SK-N-SH treated with all-trans-retinoic acid at 6 μM for 48 hours (cell line): ENCODE measurements at regions not wholly inside any gene's neighbourhood (a gene's known extent, or its start where the extent isn't known, plus 50 kb on each side); places are given as distances from the start of the nearest gene placed in this dataset.

Experiments used
- ATAC-seq: fragments of 200-7000 bp; cut with Tn5 transposase; 3 replicates; pipeline ENCODE4 v1.9.1; 2020; ENCODE audit warnings: mild to moderate bottlenecking, moderate library complexity
- ARNTL ChIP-seq: fragments of 450-650 bp; formaldehyde crosslinking; IDR thresholded peaks from 2 replicates; pipeline ENCODE4 v1.5.0; 2020; ENCODE audit warnings: low read depth, mild to moderate bottlenecking, moderate library complexity, borderline replicate concordance
- BACH2 ChIP-seq: fragments of 250-450 bp; sonication (Bioruptor Pico); IDR thresholded peaks from 2 replicates; pipeline ENCODE4 v1.9.0; 2021; ENCODE audit warnings: mild to moderate bottlenecking, borderline replicate concordance
- CREB5 ChIP-seq: fragments of 250-450 bp; sonication (Bioruptor Pico); IDR thresholded peaks from 2 replicates; pipeline ENCODE4 v1.5.1; 2020; ENCODE audit warnings: low read depth, mild to moderate bottlenecking, moderate library complexity
- CSDC2 ChIP-seq: fragments of 250-450 bp; sonication (Bioruptor Pico); IDR thresholded peaks from 2 replicates; pipeline ENCODE4 v1.5.0; 2020; ENCODE audit warnings: mild to moderate bottlenecking, moderate library complexity
- ESRRG ChIP-seq: fragments of 250-450 bp; sonication (Bioruptor Pico); IDR thresholded peaks from 2 replicates; pipeline ENCODE4 v1.6.1; 2021; ENCODE audit warnings: mild to moderate bottlenecking
- OSR1 ChIP-seq: fragments of 250-450 bp; sonication (Bioruptor Pico); IDR thresholded peaks from 2 replicates; pipeline ENCODE4 v1.8.0; 2022; ENCODE audit warnings: moderate library complexity, mild to moderate bottlenecking, inconsistent platforms
- PATZ1 ChIP-seq: fragments of 250-450 bp; sonication (Bioruptor Pico); IDR thresholded peaks from 2 replicates; pipeline ENCODE4 v1.8.0; 2020; ENCODE audit warnings: mild to moderate bottlenecking, moderate library complexity, borderline replicate concordance
- POU6F1 ChIP-seq: fragments of 250-450 bp; sonication (Bioruptor Pico); IDR thresholded peaks from 2 replicates; pipeline ENCODE4 v1.8.0; 2021; ENCODE audit warnings: low read depth, mild to moderate bottlenecking, moderate library complexity, borderline replicate concordance
- PPARA ChIP-seq: fragments of 250-450 bp; sonication (Bioruptor Pico); IDR thresholded peaks from 2 replicates; pipeline ENCODE4 v1.5.0; 2020; ENCODE audit warnings: mild to moderate bottlenecking, borderline replicate concordance
- SNAI2 ChIP-seq: fragments of 250-450 bp; sonication (Bioruptor Pico); IDR thresholded peaks from 2 replicates; pipeline ENCODE4 v1.5.0; 2020; ENCODE audit warnings: mild to moderate bottlenecking, moderate library complexity
- TCF4 ChIP-seq: fragments of 250-450 bp; sonication (Bioruptor Pico); IDR thresholded peaks from 2 replicates; pipeline ENCODE4 v1.8.0; 2021; ENCODE audit warnings: mild to moderate bottlenecking, moderate library complexity, borderline replicate concordance
- ZC3H10 ChIP-seq: fragments of 250-450 bp; sonication (Bioruptor Pico); IDR thresholded peaks from 2 replicates; pipeline ENCODE4 v1.5.1; 2021; ENCODE audit warnings: mild to moderate bottlenecking, moderate library complexity
- ZFP3 ChIP-seq: fragments of 250-450 bp; sonication (Bioruptor Pico); IDR thresholded peaks from 2 replicates; pipeline ENCODE4 v1.5.0; 2020; ENCODE audit warnings: mild to moderate bottlenecking, moderate library complexity
- ZFP30 ChIP-seq: fragments of 450-650 bp; formaldehyde crosslinking; IDR thresholded peaks from 2 replicates; pipeline ENCODE4 v1.5.0; 2022; ENCODE audit warnings: mild to moderate bottlenecking, moderate library complexity
- ZNF565 ChIP-seq: fragments of 450-650 bp; formaldehyde crosslinking; conservative IDR thresholded peaks from 2 replicates; pipeline ENCODE4 v1.5.0; 2020; ENCODE audit warnings: low read depth, mild to moderate bottlenecking, moderate library complexity
- ZNF8 ChIP-seq: fragments of 450-650 bp; formaldehyde crosslinking; IDR thresholded peaks from 2 replicates; pipeline ENCODE4 v1.5.0; 2020; ENCODE audit warnings: mild to moderate bottlenecking, moderate library complexity
- TF ChIP-seq, protein P1 (sequence below): fragments of 250-450 bp; sonication (Bioruptor Pico); IDR thresholded peaks from 2 replicates; pipeline ENCODE4 v1.5.1; 2021; ENCODE audit warnings: mild to moderate bottlenecking, moderate library complexity

- TF ChIP-seq CREB5 (no peak), ZNF8 (CRISPR knock-in tag) (no peak)
These were observed 308.1 kb downstream of the TMX3 start (continued) for GRCh38 chr18:68406761-68407160.

DNA sequence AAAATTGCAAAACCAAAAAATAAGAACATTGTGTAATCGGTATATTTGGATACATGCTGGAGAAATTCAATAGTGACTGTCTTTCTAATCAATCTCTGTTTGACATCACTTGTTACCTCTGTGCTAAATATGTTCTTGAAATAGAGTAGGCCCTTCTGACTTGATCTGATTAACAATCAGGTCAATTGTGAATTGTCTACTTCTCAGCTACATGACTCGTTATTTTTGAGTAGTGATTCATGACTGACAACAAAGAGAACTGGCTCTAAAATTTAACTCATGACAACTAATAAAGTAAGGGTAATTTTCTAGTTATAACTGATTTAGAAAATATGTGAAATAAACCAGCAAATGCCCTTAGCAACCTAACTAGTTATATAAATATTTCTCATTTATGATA is 312.1 kb downstream of the TMX3 start:
- TF ChIP-seq ARNTL (CRISPR knock-in tag) (no peak), OSR1 (no peak), ZNF8 (CRISPR knock-in tag) (no peak), PPARA (no peak), ZC3H10 (no peak), POU6F1 (no peak), ZFP3 (CRISPR knock-in tag) (no peak), BACH2 (no peak), CSDC2 (CRISPR knock-in tag) (no peak), PATZ1 (CRISPR knock-in tag) (no peak), CREB5 (no peak), ZNF565 (no peak), TCF4 (CRISPR knock-in tag) (no peak), SNAI2 (CRISPR knock-in tag) (no peak)
- TF ChIP-seq, protein P1, sequence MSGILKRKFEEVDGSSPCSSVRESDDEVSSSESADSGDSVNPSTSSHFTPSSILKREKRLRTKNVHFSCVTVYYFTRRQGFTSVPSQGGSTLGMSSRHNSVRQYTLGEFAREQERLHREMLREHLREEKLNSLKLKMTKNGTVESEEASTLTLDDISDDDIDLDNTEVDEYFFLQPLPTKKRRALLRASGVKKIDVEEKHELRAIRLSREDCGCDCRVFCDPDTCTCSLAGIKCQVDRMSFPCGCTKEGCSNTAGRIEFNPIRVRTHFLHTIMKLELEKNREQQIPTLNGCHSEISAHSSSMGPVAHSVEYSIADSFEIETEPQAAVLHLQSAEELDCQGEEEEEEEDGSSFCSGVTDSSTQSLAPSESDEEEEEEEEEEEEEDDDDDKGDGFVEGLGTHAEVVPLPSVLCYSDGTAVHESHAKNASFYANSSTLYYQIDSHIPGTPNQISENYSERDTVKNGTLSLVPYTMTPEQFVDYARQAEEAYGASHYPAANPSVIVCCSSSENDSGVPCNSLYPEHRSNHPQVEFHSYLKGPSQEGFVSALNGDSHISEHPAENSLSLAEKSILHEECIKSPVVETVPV (CRISPR knock-in tag), result no peak
- no peak for ATAC-seq

DNA sequence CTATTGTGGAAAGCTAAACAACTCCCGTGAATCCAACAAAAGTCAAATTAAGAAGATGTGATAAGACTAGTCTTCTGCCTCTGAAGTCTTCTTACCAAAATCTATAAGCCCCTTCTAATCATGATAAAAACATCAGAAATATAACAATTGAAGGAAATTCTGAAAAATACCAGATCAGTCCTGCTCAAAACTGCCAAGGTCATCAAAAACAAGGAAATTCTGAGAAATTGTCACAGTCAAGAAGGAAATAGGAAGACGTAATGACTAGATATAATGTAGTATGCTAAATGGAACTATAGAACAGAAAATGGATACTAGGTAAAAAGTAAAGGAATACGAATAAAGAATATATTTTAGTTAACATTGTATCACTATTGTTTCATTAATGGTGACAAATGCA is 314.0 kb downstream of the TMX3 start:
- ATAC-seq, result no peak
- no peak for TF ChIP-seq CSDC2 (CRISPR knock-in tag)
- no peak for TF ChIP-seq PPARA
- TF ChIP-seq SNAI2 (CRISPR knock-in tag), result no peak
- TF ChIP-seq OSR1, result no peak
- no peak for TF ChIP-seq ESRRG (CRISPR knock-in tag)
- TF ChIP-seq PATZ1 (CRISPR knock-in tag), result no peak
- no peak for TF ChIP-seq ZFP30

DNA sequence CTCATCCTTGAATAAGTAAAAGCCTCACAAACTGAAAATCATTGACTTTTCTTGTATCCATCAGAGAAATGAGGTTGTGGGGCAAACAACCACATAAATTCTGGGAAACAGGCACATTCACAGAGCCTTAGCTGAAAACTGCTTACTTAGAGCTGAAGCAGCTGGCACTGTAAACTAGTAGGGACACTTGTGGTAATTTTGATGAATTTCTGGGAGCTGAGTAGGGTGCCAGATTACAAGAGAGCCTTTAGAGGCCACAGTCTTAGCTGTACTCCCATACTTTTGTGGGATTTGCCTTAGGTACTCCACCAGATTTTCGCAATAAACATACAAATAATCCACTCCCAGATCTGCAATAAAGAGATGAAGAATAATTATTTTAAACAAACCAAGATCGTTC is 315.2 kb downstream of the TMX3 start:
- TF ChIP-seq BACH2, result no peak
- TF ChIP-seq, protein P1 (CRISPR knock-in tag), result no peak
- TF ChIP-seq PPARA, result no peak
- TF ChIP-seq POU6F1, result no peak
- no peak for TF ChIP-seq SNAI2 (CRISPR knock-in tag)
- no peak for TF ChIP-seq ZFP3 (CRISPR knock-in tag)
- TF ChIP-seq ZC3H10, result no peak
- no peak for ATAC-seq
